OCI-LY7 (cell line): ENCODE measurements at regions not wholly inside any gene's neighbourhood (a gene's known extent, or its start where the extent isn't known, plus 50 kb on each side); places are given as distances from the start of the nearest gene placed in this dataset.

ENCODE experiments used
- BruUV-seq: library from RNA; stranded (reverse); fragments of 400-500 nt; replicated peaks from 2 replicates; lab custom pipeline; 2021; lab: Mats Ljungman, UMichigan
- CTCF ChIA-PET: fragments of 300-600 bp; sonication (Branson Sonifier 250); formaldehyde crosslinking; loops from one replicate; lab custom pipeline; 2022; ENCODE audit warnings: antibody characterized with exemption; ENCODE audit not compliant: unreplicated experiment; lab: Charles Lee
- POLR2A ChIA-PET: fragments of 300-600 bp; sonication (Branson Sonifier 250); formaldehyde crosslinking; loops from one replicate; lab custom pipeline; 2022; ENCODE audit warnings: antibody characterized with exemption; lab: Charles Lee
- DNase-seq: peaks from one replicate; pipeline ENCODE4 v3.0.0-alpha.2; 2015; ENCODE audit warnings: low spot score
- H2AFZ ChIP-seq: fragments of 200-600 bp; sonication (generic), shearing (Covaris generic); 2 replicates; pipeline ENCODE4 v1.6.1; 2014; ENCODE audit warnings: mild to moderate bottlenecking, antibody characterized with exemption, low read length, moderate library complexity
- H3K27ac ChIP-seq: fragments of 200-600 bp; sonication (generic); 2 replicates; pipeline ENCODE4 v1.5.1; 2014; ENCODE audit warnings: mixed run types, low read depth, mild to moderate bottlenecking, moderate library complexity, low read length, inconsistent platforms; ENCODE audit not compliant: poor library complexity, severe bottlenecking
- H3K36me3 ChIP-seq: fragments of 200-600 bp; sonication (generic); 2 replicates; pipeline ENCODE4 v1.6.1; 2014; ENCODE audit warnings: mild to moderate bottlenecking, antibody characterized with exemption, low read length, moderate library complexity, mixed read lengths; ENCODE audit not compliant: insufficient read depth
- H3K4me1 ChIP-seq: fragments of 200-600 bp; sonication (generic); 2 replicates; pipeline ENCODE4 v1.5.1; 2014; ENCODE audit warnings: mild to moderate bottlenecking, low read length; ENCODE audit not compliant: insufficient read depth, poor library complexity, severe bottlenecking
- H3K4me2 ChIP-seq: fragments of 200-600 bp; sonication (generic); 2 replicates; pipeline ENCODE4 v1.6.1; 2014; ENCODE audit warnings: mild to moderate bottlenecking, low read length
- H3K4me3 ChIP-seq: fragments of 200-600 bp; sonication (generic); 2 replicates; pipeline ENCODE4 v1.5.1; 2014; ENCODE audit warnings: mild to moderate bottlenecking, low read depth, low read length; ENCODE audit not compliant: poor library complexity, severe bottlenecking
- H3K79me2 ChIP-seq: fragments of 200-600 bp; sonication (generic); 2 replicates; pipeline ENCODE4 v1.6.1; 2016; ENCODE audit warnings: low read depth, mild to moderate bottlenecking, low read length, moderate library complexity, mixed read lengths; ENCODE audit not compliant: insufficient read depth
- H3K9me2 ChIP-seq: fragments of 200-600 bp; sonication (generic); 2 replicates; pipeline ENCODE4 v1.6.1; 2016; ENCODE audit warnings: mild to moderate bottlenecking, low read length, mixed read lengths; ENCODE audit not compliant: insufficient read depth
- H3K9me3 ChIP-seq: fragments of 200-600 bp; sonication (generic); 2 replicates; pipeline ENCODE4 v1.6.1; 2014; ENCODE audit warnings: mild to moderate bottlenecking, mixed run types, low read length, mixed read lengths
- H4K20me1 ChIP-seq: fragments of 200-600 bp; sonication (generic); 2 replicates; pipeline ENCODE4 v1.6.1; 2014; ENCODE audit warnings: mild to moderate bottlenecking, antibody characterized with exemption, low read length, moderate library complexity, mixed read lengths; ENCODE audit not compliant: insufficient read depth
- CTCF ChIP-seq: fragments of 200-600 bp; sonication (generic); conservative IDR thresholded peaks from 2 replicates; pipeline ENCODE4 v1.5.1; 2014; ENCODE audit warnings: mild to moderate bottlenecking, antibody characterized with exemption, low read length, moderate library complexity, mixed read lengths
- EZH2phosphoT487 ChIP-seq: fragments of 200-600 bp; sonication (generic); IDR thresholded peaks from 2 replicates; pipeline ENCODE4 v1.6.1; 2018; ENCODE audit warnings: low read depth, borderline replicate concordance, mild to moderate bottlenecking, mixed run types, antibody characterized with exemption, low read length, moderate library complexity, mixed read lengths
- intact Hi-C: fragments of 100-400 bp; cut with micrococcal nuclease; formaldehyde crosslinking; loops from one replicate; pipeline ENCODE4 v1.10.0; 2022; ENCODE audit not compliant: unreplicated experiment

GRCh38 chr1:244952280-244952933, 88.1 kb upstream of the HNRNPU start:
- H3K4me1 ChIP-seq = peaks cover 6% of the 10 kb centered on the region
- H3K4me2 ChIP-seq = no peak overlapping the region
- no peak overlapping the region for H2AFZ ChIP-seq
- no peak overlapping the region for H3K4me3 ChIP-seq
- DNase-seq = no peak
- H3K27ac ChIP-seq = no peak overlapping the region
- TF ChIP-seq EZH2phosphoT487 (no peak), CTCF (no peak)
- H3K36me3 ChIP-seq = no peaks in the 10 kb centered on the region
- H3K79me2 ChIP-seq = no peaks in the 10 kb centered on the region
- ChIA-PET CTCF (no interaction called here), POLR2A (interaction anchor here (0.6 to 1.8 kb wide), 5 partner anchors 8 to 91 kb away, joined by 3 to 13 read pairs (median 4); no protein-coding TSS in a partner anchor)
- H3K9me2 ChIP-seq = no peaks in the 10 kb centered on the region
- H3K9me3 ChIP-seq = no peaks in the 10 kb centered on the region
- intact Hi-C loops = no loop called here
- H4K20me1 ChIP-seq = no peaks in the 10 kb centered on the region
- BruUV-seq = no TSS peak

GRCh38 chr1:244948416-244948815, 84.1 kb upstream of the HNRNPU start:
- no peak overlapping the region for H3K27ac ChIP-seq
- no peaks in the 10 kb centered on the region for H3K9me2 ChIP-seq
- no peaks in the 10 kb centered on the region for H3K79me2 ChIP-seq
- CTCF ChIA-PET = no interaction called here
- no peaks in the 10 kb centered on the region for H3K9me3 ChIP-seq
- no peaks in the 10 kb centered on the region for H3K36me3 ChIP-seq
- H3K4me3 ChIP-seq = no peak overlapping the region
- POLR2A ChIA-PET = interaction anchor here (0.7 to 2.6 kb wide), 2 partner anchors 20 to 26 kb away, joined by 3 to 9 read pairs; no protein-coding TSS in a partner anchor
- DNase-seq = no peak
- H4K20me1 ChIP-seq = no peaks in the 10 kb centered on the region
- intact Hi-C loops = no loop called here
- no TSS peak for BruUV-seq
- H2AFZ ChIP-seq = no peak overlapping the region
- H3K4me2 ChIP-seq = no peak overlapping the region
- TF ChIP-seq CTCF (no peak), EZH2phosphoT487 (no peak)
- H3K4me1 ChIP-seq = peaks cover 10% of the 10 kb centered on the region

- POLR2A ChIA-PET = interaction anchor here (0.6 to 2.0 kb wide), 8 partner anchors 13 to 95 kb away, joined by 3 to 4 read pairs (median 4); no protein-coding TSS in a partner anchor
- no TSS peak for BruUV-seq
- CTCF ChIA-PET = interaction anchor here (0.8 kb wide), 1 partner anchor 23 kb away, joined by 3 read pairs; no protein-coding TSS in a partner anchor
- intact Hi-C loops = loop anchor here (1.0 kb wide), 1 partner anchor 24 kb away; no protein-coding TSS in a partner anchor
- Histone ChIP-seq H3K9me3 (no peaks in the 10 kb centered on the region), H3K79me2 (no peaks in the 10 kb centered on the region), H3K4me1 (peaks cover 22% of the 10 kb centered on the region), H3K36me3 (no peaks in the 10 kb centered on the region), H3K4me3 (no peak overlapping the region), H3K9me2 (no peaks in the 10 kb centered on the region), H2AFZ (peak overlapping the region; percentile 57; the same call in 1 of the 2 replicates), H4K20me1 (no peaks in the 10 kb centered on the region), H3K4me2 (peak overlapping the region; percentile 40), H3K27ac (peak overlapping the region; percentile 39)
- peak; percentile 37 for DNase-seq
- TF ChIP-seq CTCF = no peak
- no peak for TF ChIP-seq EZH2phosphoT487
Measured at GRCh38 chr1:244945109-244945671, 80.8 kb upstream of the HNRNPU start.
